Tibial artery (tissue), 4 donors: ENCODE measurements at regions not wholly inside any gene's neighbourhood (a gene's known extent, or its start where the extent isn't known, plus 50 kb on each side); places are given as distances from the start of the nearest gene placed in this dataset.

Experiments
- DNase-seq, 2 donors: peaks; one replicate each; pipeline ENCODE4 v3.0.0-alpha.2; 2019
- H3K27ac ChIP-seq, 2 donors: fragments of 200-600 bp; sonication (generic) in 1 of 2; 1 replicate in 1 of 2; 2 replicates in 1 of 2; pipeline ENCODE4 v1.5.1; 2018 to 2019; ENCODE audit warnings: mild to moderate bottlenecking in 1 of 2
- H3K27me3 ChIP-seq, 2 donors: fragments of 200-600 bp; sonication (generic) in 1 of 2; one replicate each; pipeline versions ENCODE4 v1.5.1 to v1.6.0; 2016 to 2019
- H3K36me3 ChIP-seq, 3 donors: fragments of 200-600 bp; sonication (generic) in 2 of 3; one replicate each; pipeline ENCODE4 v1.5.1; 2016 to 2019; ENCODE audit warnings: mild to moderate bottlenecking in 2 of 3
- H3K4me1 ChIP-seq, 4 donors: fragments of 200-600 bp; sonication (generic) in 2 of 4; 1 replicate in 3 of 4; 2 replicates in 1 of 4; pipeline ENCODE4 v1.5.1; 2016 to 2019
- H3K4me3 ChIP-seq, 2 donors: fragments of 200-600 bp; sonication (generic) in 1 of 2; 1 replicate in 1 of 2; 2 replicates in 1 of 2; pipeline ENCODE4 v1.5.1; 2018 to 2019; ENCODE audit warnings: mild to moderate bottlenecking in 2 of 2
- H3K9me3 ChIP-seq, 3 donors: fragments of 200-600 bp; sonication (generic) in 1 of 3; one replicate each; pipeline ENCODE4 v1.5.1; 2016 to 2019
- CTCF ChIP-seq, 2 experiments: fragments of 200-600 bp in 1 of 2; fragments of 450-650 bp in 1 of 2; IDR thresholded peaks; one replicate each; pipeline ENCODE4 v1.5.1; 2017 to 2019; ENCODE audit warnings: antibody characterized with exemption in 2 of 2, mild to moderate bottlenecking in 1 of 2, moderate library complexity in 1 of 2
- intact Hi-C: fragments of 100-400 bp; cut with DNase I; formaldehyde crosslinking; loops from one replicate; pipeline ENCODE4 v1.15.0; 2023; ENCODE audit warnings: low total_unique reads

GRCh38 chr17:69851736-69852135 is 223.3 kb upstream of the KCNJ16 start:
- no peak for DNase-seq
- Histone ChIP-seq H3K27me3 (no peaks in the 10 kb centered on the region), H3K36me3 (no peaks in the 10 kb centered on the region), H3K4me3 (no peak overlapping the region), H3K9me3 (no peaks in the 10 kb centered on the region), H3K27ac (no peak overlapping the region), H3K4me1 (peaks cover 0 to 13% (median 0%) of the 10 kb centered on the region in 4 donors)
- intact Hi-C loops, result no loop called here
- TF ChIP-seq CTCF (IDR thresholded peaks at IDR 0.05), result no peak

- no peak for TF ChIP-seq CTCF (IDR thresholded peaks at IDR 0.05)
- intact Hi-C loops, result no loop called here
- Histone ChIP-seq H3K27ac (no peak overlapping the region), H3K4me3 (no peak overlapping the region), H3K27me3 (no peaks in the 10 kb centered on the region), H3K36me3 (no peaks in the 10 kb centered on the region), H3K9me3 (peaks cover 0 to 7% (median 0%) of the 10 kb centered on the region in 3 donors), H3K4me1 (peaks cover 0 to 13% (median 0%) of the 10 kb centered on the region in 4 donors)
- no peak for DNase-seq
These were observed 221.3 kb upstream of the KCNJ16 start for GRCh38 chr17:69853541-69854224.

GRCh38 chr17:69854225-69854780 is 220.7 kb upstream of the KCNJ16 start:
- no peak for DNase-seq
- H3K27ac ChIP-seq, result no peak overlapping the region
- H3K27me3 ChIP-seq, result no peaks in the 10 kb centered on the region

GRCh38 chr17:69856946-69857345 is 218.1 kb upstream of the KCNJ16 start:
- Histone ChIP-seq H3K4me1 (peaks cover 0 to 13% (median 0%) of the 10 kb centered on the region in 4 donors), H3K27ac (no peak overlapping the region), H3K4me3 (no peak overlapping the region), H3K27me3 (no peaks in the 10 kb centered on the region), H3K9me3 (peaks cover 0 to 7% (median 3%) of the 10 kb centered on the region in 3 donors), H3K36me3 (no peaks in the 10 kb centered on the region)
- intact Hi-C loops, result no loop called here
- no peak for TF ChIP-seq CTCF (IDR thresholded peaks at IDR 0.05)
- DNase-seq, result no peak

More at GRCh38 chr17:69854225-69854780, 220.7 kb upstream of the KCNJ16 start:
- no peak for TF ChIP-seq CTCF (IDR thresholded peaks at IDR 0.05)
- intact Hi-C loops, result no loop called here
- Histone ChIP-seq H3K36me3 (no peaks in the 10 kb centered on the region), H3K9me3 (peaks cover 0 to 7% (median 0%) of the 10 kb centered on the region in 3 donors), H3K4me1 (peaks cover 0 to 13% (median 0%) of the 10 kb centered on the region in 4 donors), H3K4me3 (no peak overlapping the region)

- intact Hi-C loops, result no loop called here
- DNase-seq, result no peak
- TF ChIP-seq CTCF (IDR thresholded peaks at IDR 0.05), result no peak
- H3K4me3 ChIP-seq, result no peak overlapping the region
- H3K27ac ChIP-seq, result no peak overlapping the region
- no peaks in the 10 kb centered on the region for H3K36me3 ChIP-seq
- peaks cover 0 to 13% (median 0%) of the 10 kb centered on the region in 4 donors for H3K4me1 ChIP-seq
- H3K9me3 ChIP-seq, result peaks cover 0 to 7% (median 3%) of the 10 kb centered on the region in 3 donors
- no peaks in the 10 kb centered on the region for H3K27me3 ChIP-seq
These were observed 217.6 kb upstream of the KCNJ16 start for GRCh38 chr17:69857412-69857835.
